Chondrocyte (in vitro differentiated cells): ENCODE measurements at regions not wholly inside any gene's neighbourhood (a gene's known extent, or its start where the extent isn't known, plus 50 kb on each side); places are given as distances from the start of the nearest gene placed in this dataset.
"Not testable (repeated sequence)": the region's sequence is repeated elsewhere in the genome, so short reads cannot be mapped to it uniquely, and the experiment has no call there.

ENCODE experiments used
- DNase-seq: peaks from one replicate; pipeline ENCODE4 v3.0.0; 2021; ENCODE audit warnings: mixed read lengths, low spot score
- H3K27ac Mint-ChIP-seq: one replicate; pipeline ENCODE4 v1.8.0; 2021; ENCODE audit warnings: mild to moderate bottlenecking, moderate library complexity, mixed read lengths; ENCODE audit not compliant: unreplicated experiment
- H3K27me3 Mint-ChIP-seq: 2 replicates; pipeline ENCODE4 v1.8.0; 2021; ENCODE audit warnings: low read depth, mixed read lengths
- H3K36me3 Mint-ChIP-seq: 2 replicates; pipeline ENCODE4 v1.8.0; 2021; ENCODE audit warnings: low read depth, mixed read lengths
- H3K4me1 Mint-ChIP-seq: 2 replicates; pipeline ENCODE4 v1.8.0; 2021; ENCODE audit warnings: low read depth, mild to moderate bottlenecking, mixed read lengths
- H3K4me3 Mint-ChIP-seq: one replicate; pipeline ENCODE4 v1.8.0; 2021; ENCODE audit warnings: mild to moderate bottlenecking, moderate library complexity, mixed read lengths; ENCODE audit not compliant: unreplicated experiment
- H3K9me3 Mint-ChIP-seq: 2 replicates; pipeline ENCODE4 v1.8.0; 2021; ENCODE audit warnings: low read depth, mixed read lengths
- CTCF ChIP-seq: fragments of 200-600 bp; sonication (generic); IDR thresholded peaks from 2 replicates; pipeline ENCODE4 v1.5.0; 2021; ENCODE audit warnings: antibody characterized with exemption, mild to moderate bottlenecking, moderate library complexity

- Mint-ChIP-seq H3K9me3 (peaks cover 11% of the 10 kb centered on the region), H3K27me3 (peaks cover 13% of the 10 kb centered on the region)
- not testable (repeated sequence) for H3K4me1 Mint-ChIP-seq, H3K27ac Mint-ChIP-seq, H3K4me3 Mint-ChIP-seq, H3K36me3 Mint-ChIP-seq, DNase-seq
Measured at GRCh38 chr7:6999067-6999666, 173.1 kb upstream of the CCZ1B start.

- H3K27ac Mint-ChIP-seq: no peak overlapping the region
- peaks cover 1% of the 10 kb centered on the region for H3K36me3 Mint-ChIP-seq
- H3K4me3 Mint-ChIP-seq: no peak overlapping the region
- no peaks in the 10 kb centered on the region for H3K4me1 Mint-ChIP-seq
- no peak for DNase-seq
- no peak for TF ChIP-seq CTCF
- H3K9me3 Mint-ChIP-seq: peaks cover 11% of the 10 kb centered on the region
- peaks cover 16% of the 10 kb centered on the region for H3K27me3 Mint-ChIP-seq
Measured at GRCh38 chr7:7002418-7003062, 176.5 kb upstream of the CCZ1B start.

- Mint-ChIP-seq H3K27me3 (peaks cover 18% of the 10 kb centered on the region), H3K9me3 (peaks cover 12% of the 10 kb centered on the region), H3K4me3 (no peak overlapping the region), H3K36me3 (no peaks in the 10 kb centered on the region), H3K27ac (no peak overlapping the region), H3K4me1 (no peaks in the 10 kb centered on the region)
- no peak for DNase-seq
- TF ChIP-seq CTCF: no peak
Measured at GRCh38 chr7:7005303-7005702, 177.0 kb upstream of the C1GALT1 start.

GRCh38 chr7:7005949-7006348, 176.4 kb upstream of the C1GALT1 start:
- not testable (repeated sequence) for H3K4me1 Mint-ChIP-seq, DNase-seq, H3K4me3 Mint-ChIP-seq, H3K36me3 Mint-ChIP-seq, H3K27ac Mint-ChIP-seq
- peaks cover 17% of the 10 kb centered on the region for H3K27me3 Mint-ChIP-seq
- H3K9me3 Mint-ChIP-seq: peaks cover 15% of the 10 kb centered on the region

GRCh38 chr7:7011241-7011640, 171.1 kb upstream of the C1GALT1 start:
- not testable (repeated sequence) for H3K4me3 Mint-ChIP-seq, H3K4me1 Mint-ChIP-seq, DNase-seq, H3K36me3 Mint-ChIP-seq, H3K27ac Mint-ChIP-seq
- peaks cover 15% of the 10 kb centered on the region for H3K9me3 Mint-ChIP-seq
- H3K27me3 Mint-ChIP-seq: peaks cover 26% of the 10 kb centered on the region

GRCh38 chr7:7011751-7012150, 170.6 kb upstream of the C1GALT1 start:
- H3K27ac Mint-ChIP-seq, DNase-seq, H3K4me1 Mint-ChIP-seq, H3K36me3 Mint-ChIP-seq, H3K4me3 Mint-ChIP-seq: not testable (repeated sequence)
- Mint-ChIP-seq H3K9me3 (peaks cover 15% of the 10 kb centered on the region), H3K27me3 (peaks cover 26% of the 10 kb centered on the region)

GRCh38 chr7:7014827-7015595, 167.3 kb upstream of the C1GALT1 start:
- DNase-seq: no peak
- TF ChIP-seq CTCF: no peak
- Mint-ChIP-seq H3K4me1 (no peaks in the 10 kb centered on the region), H3K27ac (no peak overlapping the region), H3K27me3 (peaks cover 24% of the 10 kb centered on the region), H3K9me3 (peaks cover 6% of the 10 kb centered on the region), H3K4me3 (no peak overlapping the region), H3K36me3 (no peaks in the 10 kb centered on the region)
